ENCODE measurements at regions not wholly inside any gene's neighbourhood (a gene's known extent, or its start where the extent isn't known, plus 50 kb on each side); places are given as distances from the start of the nearest gene placed in this dataset.

DNA sequence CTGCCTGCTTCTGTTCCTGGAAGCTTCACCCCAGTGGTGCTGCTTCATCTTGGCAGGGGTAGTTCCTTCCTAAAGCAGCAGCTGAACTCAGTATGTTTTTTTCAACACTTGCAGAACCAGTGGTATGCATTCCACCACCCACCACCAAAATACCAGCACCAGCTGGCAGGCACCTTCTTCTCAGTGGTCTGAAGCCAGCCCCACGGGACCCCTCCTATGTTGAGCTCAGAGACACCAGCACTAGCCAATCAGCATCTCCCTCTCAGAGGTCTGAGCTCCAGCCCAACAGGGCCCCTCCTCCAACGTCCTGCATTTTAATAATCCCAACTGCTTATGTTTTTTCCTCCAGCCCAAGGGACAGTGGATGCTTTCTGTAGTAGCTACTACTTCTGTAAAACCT, 299.6 kb upstream of the CCL2 start:
- no peak overlapping the region for H4K5ac ChIP-seq (ENCODE audit: low read depth, low read length)
- BruUV-seq (replicated peaks) = no TSS peak
- no peak overlapping the region for H2BK5ac ChIP-seq (ENCODE audit: low read depth, low read length, poor library complexity, severe bottlenecking)
- H3K27me3 ChIP-seq (ENCODE audit: control insufficient read depth, insufficient read depth, low read length) = no peaks in the 10 kb centered on the region
- in situ Hi-C loops (cut with MboI; ENCODE audit: low sequenced_read_pairs) (no loop called here), dilution Hi-C loops (cut with HindIII; ENCODE audit: low sequenced_read_pairs, unreplicated experiment) (no loop called here), intact Hi-C loops (cut with micrococcal nuclease) (no loop called here)
- 0% methylated on average over 1 of the region's 2 CpGs; no CpG with 5 or more reads in 1 of the 2 experiments for WGBS, 2 experiments (ENCODE audit: extremely low coverage in 2 of 2, insufficient read length in 1 of 2)
- H4K20me1 ChIP-seq (ENCODE audit: insufficient read depth, low read length) = no peaks in the 10 kb centered on the region
- H3K14ac ChIP-seq (replicated peaks; ENCODE audit: low read depth, low read length) = no peak overlapping the region
- no peak overlapping the region for H3K56ac ChIP-seq (ENCODE audit: extremely low read depth, insufficient read depth, low read length)
- H3K36me3 ChIP-seq (ENCODE audit: control insufficient read depth, insufficient read depth, low read length) = no peaks in the 10 kb centered on the region
- no peak overlapping the region for H3K9ac ChIP-seq (ENCODE audit: low read depth, low read length)
- H4K91ac ChIP-seq (ENCODE audit: insufficient read depth, low read depth, low read length) = no peak overlapping the region
- CTCF ChIA-PET = interaction anchor here (0.6 kb wide), 1 partner anchor 176 kb away, joined by 3 read pairs; no protein-coding TSS in a partner anchor
- H3K79me1 ChIP-seq (ENCODE audit: low read depth in 1 of 2, low read length in 2 of 2) = no peaks in the 10 kb centered on the region
- no peaks in the 10 kb centered on the region for H3K4me1 ChIP-seq (ENCODE audit: control insufficient read depth, insufficient read depth, low read length)
- H3K4ac ChIP-seq (ENCODE audit: low read depth, low read length) = no peak overlapping the region
- H4K8ac ChIP-seq (ENCODE audit: low read depth in 2 of 2, low read length in 2 of 2) = no peak overlapping the region
- H3K9me3 ChIP-seq (ENCODE audit: control insufficient read depth, insufficient read depth, low read length) = peaks cover 3% of the 10 kb centered on the region; the same call in 1 of the 2 replicates
- H2AK5ac ChIP-seq (ENCODE audit: low read depth, low read length) = no peak overlapping the region
- ATAC-seq (ENCODE audit: low read depth) (no peak), DNase-seq (no peak)
- POLR2A ChIA-PET (ENCODE audit: unreplicated experiment) = no interaction called here
- H2AK9ac ChIP-seq (replicated peaks; ENCODE audit: low read depth, low read length, poor library complexity) = no peak overlapping the region
- H3K18ac ChIP-seq (ENCODE audit: low read depth, low read length) = no peak overlapping the region
- no peak overlapping the region for H3K4me2 ChIP-seq (ENCODE audit: low read depth, low read length)
- H3K4me3 ChIP-seq (ENCODE audit: insufficient read depth, low read depth, low read length) = no peak overlapping the region
- H3K27ac ChIP-seq (ENCODE audit: insufficient read depth, low read length) = no peak overlapping the region
- H3K23ac ChIP-seq (ENCODE audit: low read depth, low read length) = no peak overlapping the region
- H2BK20ac ChIP-seq (ENCODE audit: low read depth, low read length) = no peak overlapping the region
- no peak overlapping the region for H2BK120ac ChIP-seq (ENCODE audit: low read depth, low read length)
- H2AFZ ChIP-seq (replicated peaks; ENCODE audit: low read length, poor library complexity) = no peak overlapping the region
- no peaks in the 10 kb centered on the region for H3K9me1 ChIP-seq (ENCODE audit: insufficient read depth, low read length)
- H2BK15ac ChIP-seq (ENCODE audit: low read depth, low read length) = no peak overlapping the region
- TF ChIP-seq MAFK (IDR thresholded peaks at IDR 0.05; ENCODE audit: low read depth, low read length) (no peak), POLR2A (IDR thresholded peaks at IDR 0.05; ENCODE audit: low read depth, low read length) (no peak), RCOR1 (IDR thresholded peaks at IDR 0.05; ENCODE audit: insufficient replicate concordance, low read length) (no peak), FOS (IDR thresholded peaks at IDR 0.05; ENCODE audit: low read depth, low read length) (no peak), RFX5 (IDR thresholded peaks at IDR 0.05; ENCODE audit: low read depth, low read length) (no peak), MXI1 (IDR thresholded peaks at IDR 0.05; ENCODE audit: borderline replicate concordance, low read depth, low read length) (no peak), CEBPB (IDR thresholded peaks at IDR 0.05; ENCODE audit: low read depth, low read length) (no peak), NFE2L2 (IDR thresholded peaks at IDR 0.05; ENCODE audit: low read depth, low read length) (no peak), RAD21 (IDR thresholded peaks at IDR 0.05; ENCODE audit: low read length) (no peak), SMC3 (IDR thresholded peaks at IDR 0.05; ENCODE audit: low read depth, low read length) (no peak), CHD1 (IDR thresholded peaks at IDR 0.05; ENCODE audit: low read depth, low read length) (no peak), BHLHE40 (IDR thresholded peaks at IDR 0.05; ENCODE audit: low read depth, low read length) (no peak), MAZ (IDR thresholded peaks at IDR 0.05; ENCODE audit: borderline replicate concordance, low read depth, low read length) (no peak), CTCF (conservative IDR thresholded peaks at IDR 0.05; ENCODE audit: low read depth, low read length) (no peak)
- TF ChIP-seq, protein P1, sequence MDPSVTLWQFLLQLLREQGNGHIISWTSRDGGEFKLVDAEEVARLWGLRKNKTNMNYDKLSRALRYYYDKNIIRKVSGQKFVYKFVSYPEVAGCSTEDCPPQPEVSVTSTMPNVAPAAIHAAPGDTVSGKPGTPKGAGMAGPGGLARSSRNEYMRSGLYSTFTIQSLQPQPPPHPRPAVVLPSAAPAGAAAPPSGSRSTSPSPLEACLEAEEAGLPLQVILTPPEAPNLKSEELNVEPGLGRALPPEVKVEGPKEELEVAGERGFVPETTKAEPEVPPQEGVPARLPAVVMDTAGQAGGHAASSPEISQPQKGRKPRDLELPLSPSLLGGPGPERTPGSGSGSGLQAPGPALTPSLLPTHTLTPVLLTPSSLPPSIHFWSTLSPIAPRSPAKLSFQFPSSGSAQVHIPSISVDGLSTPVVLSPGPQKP (IDR thresholded peaks at IDR 0.05; ENCODE audit: borderline replicate concordance, low read depth, low read length) = no peak
- TF ChIP-seq, protein P2, sequence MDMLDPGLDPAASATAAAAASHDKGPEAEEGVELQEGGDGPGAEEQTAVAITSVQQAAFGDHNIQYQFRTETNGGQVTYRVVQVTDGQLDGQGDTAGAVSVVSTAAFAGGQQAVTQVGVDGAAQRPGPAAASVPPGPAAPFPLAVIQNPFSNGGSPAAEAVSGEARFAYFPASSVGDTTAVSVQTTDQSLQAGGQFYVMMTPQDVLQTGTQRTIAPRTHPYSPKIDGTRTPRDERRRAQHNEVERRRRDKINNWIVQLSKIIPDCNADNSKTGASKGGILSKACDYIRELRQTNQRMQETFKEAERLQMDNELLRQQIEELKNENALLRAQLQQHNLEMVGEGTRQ (IDR thresholded peaks at IDR 0.05; ENCODE audit: low read depth, low read length) = no peak

Measured in IMR-90 (cell line).